HFFc6 (cell line): ENCODE measurements at regions not wholly inside any gene's neighbourhood (a gene's known extent, or its start where the extent isn't known, plus 50 kb on each side); places are given as distances from the start of the nearest gene placed in this dataset.

Experiments used
- DNase-seq: peaks from one replicate; pipeline ENCODE4 v3.0.0-alpha.2; 2018
- H3K27ac Mint-ChIP-seq: 2 replicates; pipeline ENCODE4 v1.8.0; 2020; ENCODE audit warnings: mild to moderate bottlenecking, mixed read lengths
- H3K27me3 Mint-ChIP-seq: 2 replicates; pipeline ENCODE4 v1.8.0; 2021; ENCODE audit warnings: mild to moderate bottlenecking, moderate library complexity, mixed read lengths; ENCODE audit not compliant: insufficient read depth
- H3K36me3 Mint-ChIP-seq: 2 replicates; pipeline ENCODE4 v1.8.0; 2021; ENCODE audit warnings: low read depth, mixed read lengths
- H3K4me1 Mint-ChIP-seq: 2 replicates; pipeline ENCODE4 v1.8.0; 2020; ENCODE audit warnings: low read depth, mixed read lengths
- H3K4me3 Mint-ChIP-seq: 2 replicates; pipeline ENCODE4 v1.8.0; 2020; ENCODE audit warnings: mild to moderate bottlenecking, moderate library complexity, mixed read lengths
- H3K9me3 Mint-ChIP-seq: 2 replicates; pipeline ENCODE4 v1.8.0; 2020; ENCODE audit warnings: mild to moderate bottlenecking, mixed read lengths
- TF ChIP-seq, protein P1 (sequence below): fragments of 200-600 bp; sonication (generic); IDR thresholded peaks from 2 replicates; pipeline ENCODE4 v1.5.0; 2021; ENCODE audit warnings: antibody characterized with exemption, mild to moderate bottlenecking

DNA sequence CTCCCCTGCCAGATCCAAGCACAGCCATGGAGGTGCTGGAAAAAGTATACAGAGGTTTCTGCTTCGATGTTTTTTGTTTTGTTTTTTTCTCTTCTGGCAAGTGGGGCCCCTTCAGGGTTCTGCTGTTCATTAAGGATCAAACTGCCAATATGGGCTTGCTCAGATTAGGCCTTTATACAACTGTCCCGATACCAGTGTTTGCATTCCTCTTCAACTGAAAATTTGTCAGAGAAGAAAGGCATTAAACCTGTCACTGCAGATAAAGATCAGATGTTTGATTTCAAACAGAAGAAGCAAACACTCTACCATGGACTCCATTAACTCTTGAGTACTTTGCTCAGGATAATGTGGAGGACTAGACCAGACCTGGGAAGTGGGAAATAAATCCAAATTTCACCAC, 396.0 kb upstream of the SMIM21 start:
- H3K27ac Mint-ChIP-seq: no peak overlapping the region
- H3K36me3 Mint-ChIP-seq: no peaks in the 10 kb centered on the region
- no peak overlapping the region for H3K4me3 Mint-ChIP-seq
- no peaks in the 10 kb centered on the region for H3K4me1 Mint-ChIP-seq
- no peaks in the 10 kb centered on the region; the same call in none of the 2 replicates for H3K27me3 Mint-ChIP-seq
- no peak for DNase-seq
- H3K9me3 Mint-ChIP-seq: peaks cover 33% of the 10 kb centered on the region
- TF ChIP-seq, protein P1, sequence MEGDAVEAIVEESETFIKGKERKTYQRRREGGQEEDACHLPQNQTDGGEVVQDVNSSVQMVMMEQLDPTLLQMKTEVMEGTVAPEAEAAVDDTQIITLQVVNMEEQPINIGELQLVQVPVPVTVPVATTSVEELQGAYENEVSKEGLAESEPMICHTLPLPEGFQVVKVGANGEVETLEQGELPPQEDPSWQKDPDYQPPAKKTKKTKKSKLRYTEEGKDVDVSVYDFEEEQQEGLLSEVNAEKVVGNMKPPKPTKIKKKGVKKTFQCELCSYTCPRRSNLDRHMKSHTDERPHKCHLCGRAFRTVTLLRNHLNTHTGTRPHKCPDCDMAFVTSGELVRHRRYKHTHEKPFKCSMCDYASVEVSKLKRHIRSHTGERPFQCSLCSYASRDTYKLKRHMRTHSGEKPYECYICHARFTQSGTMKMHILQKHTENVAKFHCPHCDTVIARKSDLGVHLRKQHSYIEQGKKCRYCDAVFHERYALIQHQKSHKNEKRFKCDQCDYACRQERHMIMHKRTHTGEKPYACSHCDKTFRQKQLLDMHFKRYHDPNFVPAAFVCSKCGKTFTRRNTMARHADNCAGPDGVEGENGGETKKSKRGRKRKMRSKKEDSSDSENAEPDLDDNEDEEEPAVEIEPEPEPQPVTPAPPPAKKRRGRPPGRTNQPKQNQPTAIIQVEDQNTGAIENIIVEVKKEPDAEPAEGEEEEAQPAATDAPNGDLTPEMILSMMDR: no peak

DNA sequence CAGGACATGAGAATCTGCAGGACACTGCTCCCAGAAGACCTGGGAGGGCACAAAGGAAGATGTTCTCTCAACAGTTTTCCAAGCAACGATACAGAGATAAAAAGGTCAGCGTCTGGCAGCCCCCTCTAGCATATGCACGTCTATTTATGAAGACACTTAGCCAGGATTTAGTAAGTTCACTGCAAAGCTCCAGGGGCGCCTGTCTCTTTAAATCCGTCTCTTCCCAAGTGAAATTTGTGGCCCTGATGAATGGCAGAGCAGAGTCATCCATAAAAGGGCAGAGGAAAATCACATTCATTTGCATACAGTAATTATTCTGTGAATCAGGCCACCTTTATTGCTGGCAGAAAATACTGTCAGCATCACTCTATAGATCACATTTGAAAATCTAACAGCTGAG, 390.9 kb upstream of the SMIM21 start:
- H3K9me3 Mint-ChIP-seq: peaks cover 22% of the 10 kb centered on the region
- TF ChIP-seq, protein P1: no peak
- no peak for DNase-seq
- H3K4me3 Mint-ChIP-seq: no peak overlapping the region
- H3K36me3 Mint-ChIP-seq: no peaks in the 10 kb centered on the region
- H3K4me1 Mint-ChIP-seq: no peaks in the 10 kb centered on the region
- no peaks in the 10 kb centered on the region; the same call in 1 of the 2 replicates for H3K27me3 Mint-ChIP-seq
- no peak overlapping the region for H3K27ac Mint-ChIP-seq

DNA sequence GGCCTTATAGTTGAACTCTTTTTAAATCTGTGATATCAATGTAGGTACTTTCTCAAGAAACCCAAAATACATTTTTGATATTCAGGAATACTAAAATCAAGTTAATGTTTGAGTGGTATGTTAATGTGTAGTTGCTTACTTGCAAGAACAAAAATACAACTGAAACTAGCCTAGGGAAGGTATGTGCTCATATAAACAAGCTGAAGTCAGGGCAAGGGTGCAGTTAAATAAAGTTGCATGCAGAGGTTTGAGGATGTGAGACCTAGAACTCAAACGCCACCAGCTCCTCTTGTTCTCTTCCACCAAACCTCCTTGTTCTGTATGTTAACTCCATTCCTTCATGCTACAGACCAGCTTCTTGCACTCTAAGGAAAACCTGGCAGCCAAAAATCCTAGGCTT, 388.3 kb upstream of the SMIM21 start:
- Mint-ChIP-seq H3K4me1 (no peaks in the 10 kb centered on the region), H3K27me3 (no peaks in the 10 kb centered on the region), H3K9me3 (peaks cover 18% of the 10 kb centered on the region), H3K4me3 (no peak overlapping the region), H3K36me3 (no peaks in the 10 kb centered on the region), H3K27ac (no peak overlapping the region)
- TF ChIP-seq, protein P1: no peak
- no peak for DNase-seq

DNA sequence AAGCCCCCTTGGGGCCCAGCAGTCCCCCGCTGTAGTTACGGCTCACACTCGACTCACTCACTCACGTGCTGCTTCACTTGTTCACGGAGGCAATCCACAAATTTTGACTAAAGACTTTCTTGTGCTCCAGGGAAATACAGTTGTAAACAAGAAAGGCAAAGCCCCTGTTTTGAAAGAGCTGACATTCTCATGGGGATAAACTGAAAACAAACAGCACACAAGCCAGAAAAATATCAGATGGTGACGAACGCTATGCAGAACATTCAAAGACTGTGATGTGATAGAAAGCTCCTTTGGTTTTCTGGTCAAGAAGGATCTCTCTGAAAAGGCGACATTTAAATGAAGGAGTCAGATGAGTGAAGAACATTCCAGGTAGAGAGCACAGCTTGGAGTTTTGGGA, 385.3 kb upstream of the SMIM21 start:
- TF ChIP-seq, protein P1: no peak
- H3K4me3 Mint-ChIP-seq: no peak overlapping the region
- peaks cover 6% of the 10 kb centered on the region; the same call in 1 of the 2 replicates for H3K27me3 Mint-ChIP-seq
- H3K36me3 Mint-ChIP-seq: no peaks in the 10 kb centered on the region
- no peak overlapping the region for H3K27ac Mint-ChIP-seq
- no peak for DNase-seq
- H3K9me3 Mint-ChIP-seq: peaks cover 6% of the 10 kb centered on the region
- H3K4me1 Mint-ChIP-seq: no peaks in the 10 kb centered on the region

DNA sequence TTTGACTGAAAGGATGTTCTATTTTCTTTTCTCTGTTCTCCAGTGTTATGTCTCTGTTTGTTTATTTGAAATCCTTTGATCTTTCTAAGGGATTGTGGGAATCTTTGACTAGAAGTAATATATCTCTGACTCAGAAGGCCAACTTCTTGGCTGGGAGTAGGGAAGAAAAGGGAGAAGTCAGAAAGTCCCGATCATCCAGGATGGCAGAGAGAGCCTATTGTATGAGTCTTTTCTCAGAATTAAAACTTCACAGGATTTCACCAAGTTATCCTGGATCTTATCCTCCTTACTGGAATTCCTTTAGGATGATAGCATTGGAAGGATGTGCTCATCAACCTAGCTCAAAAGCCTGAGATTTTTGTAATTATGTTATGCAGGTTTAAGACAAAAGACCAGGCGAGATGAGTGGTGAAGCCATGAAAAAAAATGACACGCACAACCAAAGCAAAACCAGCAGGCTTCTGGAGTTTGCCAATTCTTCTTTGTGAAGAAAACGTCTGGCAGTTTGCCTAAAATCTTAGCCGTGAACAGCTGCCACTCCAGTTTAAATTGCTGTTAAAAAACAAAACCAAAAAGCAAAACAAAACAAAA, 383.6 kb upstream of the SMIM21 start:
- DNase-seq: no peak
- Mint-ChIP-seq H3K27ac (no peak overlapping the region), H3K4me1 (no peaks in the 10 kb centered on the region), H3K36me3 (no peaks in the 10 kb centered on the region), H3K27me3 (peaks cover 6% of the 10 kb centered on the region; the same call in 1 of the 2 replicates), H3K4me3 (no peak overlapping the region), H3K9me3 (0 out of 2 replicates have a peak, but pooled peaks cover 5% of the 10 kb centered on the region)
- TF ChIP-seq, protein P1: no peak
